Activated CD4-positive, alpha-beta T cell treated with anti-CD3 and anti-CD28 coated beads, Interleukin-2, Interleukin-4, amounts not matched to agents 100 ng/mL and 50 ng/mL, durations not matched to agents 16 hours and 8 hours (primary cell): ENCODE measurements at regions not wholly inside any gene's neighbourhood (a gene's known extent, or its start where the extent isn't known, plus 50 kb on each side); places are given as distances from the start of the nearest gene placed in this dataset.

Experiments
- DNase-seq: peaks from one replicate; pipeline ENCODE4 v3.0.0-alpha.2; 2020; ENCODE audit warnings: low spot score

- no peak for DNase-seq
Measured at GRCh38 chr3:70800951-70801350, 488.5 kb upstream of the MDFIC2 start.

GRCh38 chr3:70789878-70790277 is 477.4 kb upstream of the MDFIC2 start:
- DNase-seq, result no peak

GRCh38 chr3:70780790-70781189 is 468.4 kb upstream of the MDFIC2 start:
- no peak for DNase-seq

- no peak for DNase-seq
Measured at GRCh38 chr3:70779296-70779695, 466.9 kb upstream of the MDFIC2 start.

GRCh38 chr3:70776081-70776480 is 463.6 kb upstream of the MDFIC2 start:
- no peak for DNase-seq

GRCh38 chr3:70775257-70775656 is 462.8 kb upstream of the MDFIC2 start:
- DNase-seq, result no peak

GRCh38 chr3:70774641-70775040 is 462.2 kb upstream of the MDFIC2 start:
- DNase-seq, result no peak

- peak; percentile 31 for DNase-seq
Measured at GRCh38 chr3:70771426-70772147, 459.1 kb upstream of the MDFIC2 start.

- no peak for DNase-seq
Measured at GRCh38 chr3:70770650-70771049, 458.2 kb upstream of the MDFIC2 start.

GRCh38 chr3:70766301-70766700 is 453.9 kb upstream of the MDFIC2 start:
- no peak for DNase-seq

GRCh38 chr3:70763894-70764293 is 451.5 kb upstream of the MDFIC2 start:
- no peak for DNase-seq

GRCh38 chr3:70757658-70758057 is 445.2 kb upstream of the MDFIC2 start:
- DNase-seq, result no peak

GRCh38 chr3:70755526-70755925 is 443.1 kb upstream of the MDFIC2 start:
- no peak for DNase-seq

- DNase-seq, result no peak
Measured at GRCh38 chr3:70754314-70754713, 441.9 kb upstream of the MDFIC2 start.

- DNase-seq, result no peak
Measured at GRCh38 chr3:70753572-70753971, 441.1 kb upstream of the MDFIC2 start.

- DNase-seq, result no peak
Measured at GRCh38 chr3:70752051-70752450, 439.6 kb upstream of the MDFIC2 start.

- DNase-seq, result no peak
Measured at GRCh38 chr3:70749122-70749521, 436.7 kb upstream of the MDFIC2 start.

GRCh38 chr3:70748593-70748992 is 436.2 kb upstream of the MDFIC2 start:
- DNase-seq, result no peak

GRCh38 chr3:70747847-70748246 is 435.4 kb upstream of the MDFIC2 start:
- DNase-seq, result no peak

- no peak for DNase-seq
Measured at GRCh38 chr3:70744536-70744935, 432.1 kb upstream of the MDFIC2 start.

- no peak for DNase-seq
Measured at GRCh38 chr3:70743754-70744153, 431.3 kb upstream of the MDFIC2 start.

- DNase-seq, result no peak
Measured at GRCh38 chr3:70742081-70742480, 429.6 kb upstream of the MDFIC2 start.

GRCh38 chr3:70740872-70741271 is 428.4 kb upstream of the MDFIC2 start:
- no peak for DNase-seq

- DNase-seq, result no peak
Measured at GRCh38 chr3:70740071-70740470, 427.6 kb upstream of the MDFIC2 start.
